ENCODE measurements at regions not wholly inside any gene's neighbourhood (a gene's known extent, or its start where the extent isn't known, plus 50 kb on each side); places are given as distances from the start of the nearest gene placed in this dataset.
"Not testable (repeated sequence)": the region's sequence is repeated elsewhere in the genome, so short reads cannot be mapped to it uniquely, and the experiment has no call there.

GRCh38 chr2:160550048-160550447 is 56.4 kb upstream of the RBMS1 start:
- no peak for DNase-seq (ENCODE audit: low read depth in 2 of 2)

- DNase-seq (ENCODE audit: low read depth in 2 of 2), result no peak
Observed at GRCh38 chr2:160551259-160551658, 57.7 kb upstream of the RBMS1 start.

DNA sequence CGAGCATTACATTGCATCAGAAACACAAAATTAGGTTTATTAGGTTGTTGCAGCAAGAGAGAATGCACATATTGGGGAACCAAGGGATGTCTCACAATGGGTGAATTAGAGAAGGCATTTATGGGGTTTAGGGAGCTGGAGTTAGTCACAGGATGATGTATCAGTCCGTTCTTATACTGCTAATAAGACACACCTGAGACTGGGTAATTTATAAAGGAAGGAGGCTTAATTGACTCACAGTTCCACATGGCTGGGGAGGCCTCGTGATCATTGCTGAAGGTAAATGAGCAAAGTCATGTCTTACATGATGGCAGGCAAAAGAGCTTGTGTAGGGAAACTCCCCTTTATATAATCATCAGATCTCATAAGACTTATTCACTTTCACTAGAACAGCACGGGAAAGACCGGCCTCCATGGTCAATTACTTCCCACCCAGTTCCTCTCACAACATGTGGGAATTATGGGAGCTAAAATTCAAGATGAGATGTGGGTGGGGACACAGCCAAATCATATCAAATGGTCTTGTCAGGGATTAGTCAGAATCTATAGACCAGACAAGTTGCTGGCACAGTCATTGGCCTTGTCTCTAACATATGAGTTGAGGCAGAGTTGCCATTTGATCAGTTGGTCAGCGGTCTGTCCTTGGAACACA is 61.9 kb upstream of the RBMS1 start:
- no peak for DNase-seq (ENCODE audit: low read depth in 2 of 2)

GRCh38 chr2:160557903-160558302 is 64.3 kb upstream of the RBMS1 start:
- no peak for DNase-seq (ENCODE audit: low read depth in 2 of 2)

GRCh38 chr2:160558531-160558930 is 64.9 kb upstream of the RBMS1 start:
- DNase-seq (ENCODE audit: low read depth in 2 of 2), result no peak

- DNase-seq (ENCODE audit: low read depth in 2 of 2), result no peak
Observed at GRCh38 chr2:160561551-160562295, 68.1 kb upstream of the RBMS1 start.

DNA sequence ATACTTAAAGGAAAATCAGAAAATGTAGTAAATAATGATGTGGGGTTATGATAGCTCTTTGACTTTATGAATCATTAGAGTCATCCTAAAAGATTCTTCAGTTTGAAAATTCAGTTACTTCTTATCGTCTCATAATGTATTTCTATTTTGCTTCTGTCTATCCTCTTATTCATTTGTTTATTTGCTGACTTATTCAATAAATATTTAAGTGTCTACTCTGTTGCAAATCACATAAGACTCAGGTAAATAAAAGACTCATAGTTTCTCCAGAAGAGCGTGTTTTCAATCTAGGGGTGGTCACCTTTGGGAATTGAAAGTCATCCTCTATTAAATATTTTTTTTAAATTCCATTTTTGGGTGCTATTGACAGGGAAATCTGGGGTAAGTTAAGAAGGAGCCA is 69.1 kb upstream of the RBMS1 start:
- no peak for DNase-seq (ENCODE audit: low read depth in 2 of 2)

DNA sequence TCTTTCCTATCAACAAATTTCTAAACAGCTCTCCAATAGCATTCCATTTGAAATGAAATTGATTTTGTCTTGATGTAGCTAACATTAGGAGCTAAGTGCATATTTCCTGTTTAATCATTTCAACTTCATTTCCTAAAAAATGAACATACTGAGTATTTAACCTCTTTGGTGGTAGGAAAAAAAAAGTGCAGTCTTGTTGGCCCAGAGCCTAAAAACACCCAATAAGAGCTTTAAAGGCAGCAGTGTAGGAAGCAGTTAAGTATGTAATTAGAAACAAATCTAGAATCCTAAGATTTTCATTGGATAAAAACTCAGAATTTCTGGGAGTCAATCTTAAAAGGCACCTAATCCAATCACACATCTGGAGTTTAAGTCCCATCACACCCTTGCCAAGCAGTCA is 71.0 kb upstream of the RBMS1 start:
- DNase-seq (ENCODE audit: low read depth in 2 of 2), result no peak

DNA sequence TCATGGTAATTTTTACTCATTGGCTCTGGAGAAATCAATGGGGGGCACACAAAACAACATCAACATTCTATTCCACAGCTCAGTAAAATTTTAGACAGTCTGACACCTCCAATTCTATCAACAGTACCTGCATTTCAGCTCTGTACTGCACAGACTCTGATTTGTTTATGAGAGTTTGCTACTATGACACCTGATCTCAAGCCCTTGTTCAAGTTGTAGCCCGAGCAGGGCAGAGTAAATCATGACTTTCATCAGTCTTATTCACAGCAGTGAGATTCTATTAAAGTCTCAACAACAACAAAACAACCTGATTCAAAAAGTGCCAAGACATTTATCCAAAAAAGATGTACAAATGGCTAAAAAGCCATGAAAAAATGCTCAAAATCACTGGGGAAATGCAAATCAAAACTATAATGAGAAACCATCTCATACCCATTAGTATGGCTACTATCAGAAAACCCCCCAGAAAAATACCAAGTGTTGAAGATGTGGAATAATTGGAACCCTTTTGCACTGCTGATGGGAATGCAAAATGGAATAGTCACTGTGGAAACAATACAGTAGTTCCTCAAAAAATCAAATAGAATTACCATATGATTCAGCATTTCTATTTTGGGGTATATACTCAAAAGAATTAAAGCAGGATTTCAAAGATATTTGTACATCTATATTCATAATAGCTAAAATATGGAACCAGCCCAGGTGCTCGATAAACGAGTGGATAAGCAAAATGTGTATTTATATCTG is 71.7 kb upstream of the RBMS1 start:
- no peak for DNase-seq (ENCODE audit: low read depth in 2 of 2)

DNA sequence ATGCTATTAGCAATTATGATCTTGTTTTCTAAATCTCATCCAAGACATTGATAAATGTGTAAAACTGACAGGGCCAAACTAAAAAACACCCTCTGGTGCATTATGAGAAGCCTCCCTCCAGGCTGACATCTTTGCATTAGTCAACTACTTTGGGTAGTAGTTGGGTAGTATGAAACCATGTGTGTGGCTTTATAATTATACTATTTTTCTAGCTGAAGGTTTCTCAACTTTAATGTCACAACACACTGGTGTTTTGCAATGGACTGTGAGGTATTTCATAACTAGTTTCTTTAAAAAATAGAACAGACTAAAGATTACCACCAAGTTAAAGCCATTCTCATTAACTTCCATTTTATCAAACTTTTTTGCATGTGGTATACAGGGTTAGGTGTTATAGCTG is 73.1 kb upstream of the RBMS1 start:
- DNase-seq (ENCODE audit: low read depth in 2 of 2), result no peak

DNA sequence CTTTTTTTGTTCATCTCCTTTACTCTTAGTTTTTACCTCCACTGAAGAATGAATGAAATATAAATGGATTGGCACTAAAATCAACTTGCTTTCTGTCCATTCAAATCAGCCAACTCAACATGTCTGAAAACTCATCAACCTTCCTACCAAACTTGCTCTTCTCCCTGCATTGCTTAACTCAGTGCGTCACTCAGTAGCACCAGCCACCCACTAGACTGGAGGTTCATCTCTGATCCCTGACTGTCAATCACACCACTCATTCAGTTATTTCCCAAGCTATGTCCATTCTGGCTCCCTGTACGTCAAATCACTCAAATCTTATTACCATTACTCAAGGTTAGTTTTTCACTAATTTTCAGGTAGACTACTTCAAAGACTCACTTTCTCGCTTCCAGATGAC is 75.2 kb upstream of the RBMS1 start:
- DNase-seq (ENCODE audit: low read depth in 2 of 2), result no peak

- DNase-seq (ENCODE audit: low read depth in 2 of 2), result no peak
Observed at GRCh38 chr2:160570376-160570775, 76.8 kb upstream of the RBMS1 start.

DNA sequence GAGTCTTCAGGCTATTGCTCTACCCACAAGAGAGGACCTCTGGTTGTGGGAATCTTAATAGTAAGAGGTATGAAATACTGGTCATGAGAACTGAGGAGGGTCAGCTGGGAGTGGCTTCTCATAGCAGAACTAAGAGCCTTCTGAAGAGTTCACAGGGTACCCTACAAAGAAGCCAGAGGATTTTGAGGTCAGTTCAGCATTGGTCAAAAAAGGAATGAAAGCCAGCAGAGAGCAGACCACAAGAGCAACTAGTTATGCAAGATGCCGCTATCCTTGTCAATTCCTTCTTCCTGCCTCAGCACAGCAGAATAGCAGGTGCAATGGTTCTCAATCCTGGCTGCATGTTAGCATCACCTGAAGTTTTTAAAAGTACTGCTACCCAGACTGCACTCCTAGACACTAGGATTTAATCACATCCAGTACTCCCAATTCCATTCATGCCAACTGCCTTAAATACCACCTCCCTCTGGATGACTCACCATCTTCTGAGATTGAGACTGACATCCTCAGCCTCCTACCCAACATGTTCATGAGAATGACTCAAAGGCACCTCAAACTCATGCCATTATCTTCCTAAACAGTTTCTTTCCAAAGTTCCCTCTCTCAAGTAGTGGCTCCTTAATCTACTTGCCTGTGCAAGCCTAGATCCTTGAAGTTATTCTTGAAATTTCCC is 81.0 kb upstream of the RBMS1 start:
- no peak for DNase-seq (ENCODE audit: low read depth in 2 of 2)

- DNase-seq (ENCODE audit: low read depth in 2 of 2), result no peak
Observed at GRCh38 chr2:160575368-160575767, 81.8 kb upstream of the RBMS1 start.

DNA sequence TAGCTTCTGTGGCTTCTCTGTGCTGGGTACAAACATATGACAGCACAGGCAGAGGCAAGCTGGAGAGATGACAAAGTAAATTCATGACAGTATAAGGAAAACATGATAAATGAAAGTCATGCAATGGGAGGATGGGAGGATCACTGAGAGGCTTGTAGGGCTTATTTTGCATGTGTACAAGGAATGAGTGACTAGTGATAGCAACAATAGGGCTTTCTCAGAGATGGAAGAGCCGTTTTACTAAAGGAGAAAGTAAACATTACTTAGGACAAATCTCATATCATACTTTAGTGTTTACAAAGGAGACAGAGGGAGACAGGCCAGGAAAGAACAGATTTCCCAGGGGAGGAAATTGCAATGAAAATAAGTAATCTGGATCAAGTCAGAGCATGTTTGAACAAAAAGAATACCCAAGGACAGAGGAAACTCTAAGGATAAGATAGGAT is 82.5 kb upstream of the RBMS1 start:
- no peak for DNase-seq (ENCODE audit: low read depth in 2 of 2)

- DNase-seq (ENCODE audit: low read depth in 2 of 2), result not testable (repeated sequence)
Observed at GRCh38 chr2:160577081-160577480, 83.5 kb upstream of the RBMS1 start.

- no peak for DNase-seq (ENCODE audit: low read depth in 2 of 2)
Observed at GRCh38 chr2:160581035-160581434, 87.4 kb upstream of the RBMS1 start.

DNA sequence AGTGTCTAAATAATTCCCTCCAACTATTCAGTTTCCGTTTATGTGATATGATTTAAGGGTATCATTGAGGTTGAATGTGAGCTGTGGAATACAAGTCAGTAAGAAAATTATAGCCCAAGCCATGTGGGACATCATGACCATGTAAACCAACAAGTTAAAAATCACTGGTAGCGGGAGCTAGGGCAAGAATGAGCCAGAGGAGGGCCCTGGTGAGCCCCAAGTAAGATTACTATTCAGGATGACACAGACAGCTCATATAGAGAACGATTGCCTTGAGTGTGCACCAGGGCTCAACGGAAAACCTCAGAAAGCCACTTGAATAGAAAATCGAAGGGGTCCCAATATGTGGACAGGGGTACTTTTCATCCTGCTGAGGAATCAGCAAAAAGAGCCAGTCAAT is 87.8 kb upstream of the RBMS1 start:
- DNase-seq (ENCODE audit: low read depth in 2 of 2), result no peak

GRCh38 chr2:160582081-160582480 is 88.5 kb upstream of the RBMS1 start:
- no peak for DNase-seq (ENCODE audit: low read depth in 2 of 2)

DNA sequence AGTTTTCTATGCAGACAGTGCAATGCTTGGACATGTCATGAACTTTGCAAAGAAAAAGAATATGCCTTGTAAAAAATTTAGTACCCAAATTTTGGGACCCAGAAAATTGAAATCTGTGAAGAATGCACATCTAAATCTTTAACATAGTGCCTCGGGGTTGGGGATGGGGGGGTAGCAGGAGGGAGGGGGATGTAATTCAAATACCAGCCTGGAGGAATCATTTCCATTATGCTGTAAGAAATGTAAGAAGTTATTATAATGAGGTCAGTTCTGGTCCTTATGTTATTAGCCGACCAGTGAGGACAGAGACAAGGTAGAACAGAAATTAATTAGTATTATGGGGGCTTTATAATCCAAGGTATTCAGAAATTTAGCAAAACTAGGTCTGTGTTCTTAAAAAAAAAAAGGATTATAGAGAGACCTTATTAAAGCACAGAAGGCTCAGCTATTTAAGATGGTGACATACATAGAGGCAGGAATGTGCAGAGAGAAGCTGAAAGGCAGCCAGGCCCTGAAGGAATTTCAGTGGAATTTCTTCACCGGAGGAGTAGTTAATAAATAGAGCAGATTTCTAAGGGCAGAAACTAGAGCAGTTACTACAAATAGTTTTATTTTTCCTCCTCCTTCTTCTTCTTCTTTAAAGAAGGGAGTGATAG is 89.0 kb upstream of the RBMS1 start:
- DNase-seq (ENCODE audit: low read depth in 2 of 2), result no peak

DNA sequence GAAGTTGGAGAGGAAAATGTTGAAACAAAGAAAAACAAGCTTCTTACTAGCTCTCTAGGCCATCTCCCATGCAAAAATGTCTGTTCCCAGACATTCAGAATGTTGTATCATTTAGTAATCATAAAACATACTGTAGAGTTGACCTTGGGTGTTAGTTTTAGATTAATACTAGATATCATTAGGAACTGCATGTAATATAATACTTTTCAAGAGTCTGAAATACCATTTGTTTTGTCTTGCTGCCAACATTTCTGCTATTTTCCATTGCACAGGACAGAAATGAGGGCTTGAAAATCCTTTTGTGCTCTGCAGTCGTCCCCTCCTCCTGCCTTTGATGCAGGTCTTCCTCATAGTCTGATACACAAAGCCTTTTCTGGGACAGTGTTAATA is 89.5 kb upstream of the RBMS1 start:
- no peak for DNase-seq (ENCODE audit: low read depth in 2 of 2)
